Heart right ventricle (tissue), 16 donors: ENCODE measurements at regions not wholly inside any gene's neighbourhood (a gene's known extent, or its start where the extent isn't known, plus 50 kb on each side); places are given as distances from the start of the nearest gene placed in this dataset.
A peak's percentile ranks its signal among the peaks of the same experiment; 100 is the strongest.

Experiments used
- ATAC-seq, 8 donors: fragments of 200-7000 bp; cut with Tn5 transposase; one replicate each; pipeline ENCODE4 v1.9.1; 2020; ENCODE audit warnings: mild to moderate bottlenecking in 8 of 8, moderate library complexity in 8 of 8, moderate number of reproducible peaks in 1 of 8
- DNase-seq, 2 donors: peaks; one replicate each; pipeline ENCODE4 v3.0.0-alpha.2; 2020
- H3K27ac ChIP-seq, 10 donors: fragments of 200-600 bp; sonication (generic) in 2 of 10; one replicate each; pipeline versions ENCODE4 v1.5.0 to v1.8.0; 2020 to 2022; ENCODE audit warnings: mild to moderate bottlenecking in 3 of 10
- H3K27me3 ChIP-seq, 7 donors: fragments of 200-600 bp; one replicate each; pipeline ENCODE4 v1.8.0; 2021 to 2022; ENCODE audit warnings: mild to moderate bottlenecking in 2 of 7
- H3K36me3 ChIP-seq, 9 donors: fragments of 200-600 bp; sonication (generic) in 1 of 9; one replicate each; pipeline versions ENCODE4 v1.5.0 to v1.8.0; 2020 to 2022; ENCODE audit warnings: mild to moderate bottlenecking in 2 of 9
- H3K4me1 ChIP-seq, 9 donors: fragments of 200-600 bp; sonication (generic) in 1 of 9; one replicate each; pipeline versions ENCODE4 v1.5.0 to v1.8.0; 2020 to 2022; ENCODE audit warnings: mild to moderate bottlenecking in 4 of 9
- H3K4me3 ChIP-seq, 10 donors: fragments of 200-600 bp; sonication (generic) in 2 of 10; one replicate each; pipeline versions ENCODE4 v1.5.0 to v1.8.0; 2020 to 2022; ENCODE audit warnings: mild to moderate bottlenecking in 7 of 10, moderate library complexity in 2 of 10
- H3K9me3 ChIP-seq, 11 donors: fragments of 200-600 bp in 10 of 11; sonication (generic) in 2 of 11; one replicate each; pipeline versions ENCODE4 v1.5.0 to v1.8.0; 2013 to 2022; ENCODE audit warnings: mild to moderate bottlenecking in 2 of 11, control low read depth in 1 of 11, moderate library complexity in 1 of 11
- CTCF ChIP-seq, 9 donors: fragments of 200-600 bp; sonication (generic) in 2 of 9; IDR thresholded peaks; one replicate each; pipeline versions ENCODE4 v1.5.0 to v1.8.0; 2021 to 2022; ENCODE audit warnings: antibody characterized with exemption in 9 of 9, mild to moderate bottlenecking in 5 of 9, moderate library complexity in 1 of 9
- WGBS, 2 donors: extraction: QIAGEN DNeasy Blood & Tissue Kit; methylation state at CpG; one replicate each; pipeline ENCODE4 v1.1.7; 2013; ENCODE audit warnings: inconsistent platforms in 1 of 2; 5-methylcytosine and 5-hydroxymethylcytosine counted together
- intact Hi-C, 10 donors: fragments of 100-400 bp; cut with DNase I; formaldehyde crosslinking; loops; one replicate each; pipeline versions ENCODE4 v1.11.1 to v1.14.2; 2022
- donor health status: Arrhythmogenic right ventricular cardiomyopathy.
- donor health status: ischemic (EF 13 %, LVEDD 7.1; RV severe dilation, severe dysfunction).
- donor health status: healthy with polysubstance abuse.
- donor health status: DM: no; HTN: yes; CAD: no.
- donor health status: DM: no; HTN: no; CAD: no.
- donor health status: ischemic (EF 25% LVEDD 6.9; RV normal size, moderate dysfunction).
- donor health status: ischemic (EF 25% LVEDD 5.7; RV mildly dilated, moderate dysfunction).
- donor health status: healthy.
- donor health status: DM: yes; HTN: yes; CAD: no.
- donor health status: Ischemic cardiomyopathy.
- donor health status: ischemic (EF 35%, LVEDD 5.7; RV mildly dilated, moderate dysfunction).
- donor health status: nonischemic (EF 11% LVEDD 7.7; RV severe dilation, severe dysfunction).
- donor health status: DM: yes; HTN: yes; CAD: no.
- donor health status: PGD.
- donor health status: ischemic (EF 29% LVEDD 5.4; RV normal size, mild dysfunction).
- donor health status: nonischemic (EF 23%, LVEDD 6.1; RV moderate dilation, normal function).

DNA sequence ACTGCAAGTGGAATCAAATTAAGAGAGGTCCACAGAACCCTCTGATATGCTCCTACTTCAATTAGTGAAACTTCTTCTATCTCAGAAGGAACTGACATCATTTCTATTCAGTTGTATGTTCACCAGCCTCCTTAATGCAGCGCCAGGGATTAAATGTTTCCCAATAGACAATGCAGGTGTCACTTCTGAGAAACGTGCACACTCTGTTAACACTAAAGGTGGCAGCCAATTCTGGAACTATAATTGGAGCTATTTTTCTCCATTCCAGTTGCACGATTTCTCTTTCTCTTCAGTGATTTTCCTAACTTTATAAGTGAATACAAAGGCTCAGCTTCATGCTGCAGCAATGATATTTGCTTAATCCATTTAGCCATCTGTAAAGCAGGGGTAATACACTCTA is 821.9 kb downstream of the TDRD15 start:
- no peak for DNase-seq
- intact Hi-C loops = no loop called here
- TF ChIP-seq CTCF (IDR thresholded peaks at IDR 0.05) = no peak
- no peak for ATAC-seq
- Histone ChIP-seq H3K4me1 (no peaks in the 10 kb centered on the region), H3K27me3 (peaks cover 0 to 3% (median 0%) of the 10 kb centered on the region in 7 donors), H3K27ac (no peak overlapping the region), H3K9me3 (no peaks in the 10 kb centered on the region), H3K36me3 (no peaks in the 10 kb centered on the region), H3K4me3 (no peak overlapping the region)
- 63 to 69% methylated on average over 3 of the region's 3 CpGs for WGBS, 2 donors

DNA sequence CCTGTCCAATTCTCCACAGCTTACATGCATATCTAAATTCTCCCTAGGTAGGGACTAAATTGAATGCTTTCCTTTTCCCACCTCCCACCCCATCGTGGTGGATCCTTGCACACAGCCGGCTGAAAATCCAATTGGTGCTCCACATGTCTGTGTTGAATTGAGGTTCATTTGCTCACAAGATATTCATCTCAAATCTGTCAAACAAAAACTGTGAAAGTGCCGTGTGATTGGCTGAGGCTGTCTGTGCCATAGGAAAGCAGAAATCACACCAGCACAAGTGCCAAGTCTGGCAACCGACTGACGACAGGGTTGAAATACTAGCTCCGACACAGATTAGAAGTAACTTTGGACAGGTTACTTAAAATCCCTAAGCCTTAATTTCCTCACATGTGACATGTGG is 823.3 kb downstream of the TDRD15 start:
- Histone ChIP-seq H3K36me3 (no peaks in the 10 kb centered on the region), H3K4me3 (no peak overlapping the region), H3K27me3 (peaks cover 0 to 3% (median 0%) of the 10 kb centered on the region in 7 donors), H3K9me3 (no peaks in the 10 kb centered on the region), H3K27ac (no peak overlapping the region), H3K4me1 (no peaks in the 10 kb centered on the region)
- intact Hi-C loops = no loop called here
- DNase-seq (no peak), ATAC-seq (no peak)
- no peak for TF ChIP-seq CTCF (IDR thresholded peaks at IDR 0.05)
- WGBS, 2 donors = 71 to 72% methylated on average over 6 of the region's 6 CpGs

DNA sequence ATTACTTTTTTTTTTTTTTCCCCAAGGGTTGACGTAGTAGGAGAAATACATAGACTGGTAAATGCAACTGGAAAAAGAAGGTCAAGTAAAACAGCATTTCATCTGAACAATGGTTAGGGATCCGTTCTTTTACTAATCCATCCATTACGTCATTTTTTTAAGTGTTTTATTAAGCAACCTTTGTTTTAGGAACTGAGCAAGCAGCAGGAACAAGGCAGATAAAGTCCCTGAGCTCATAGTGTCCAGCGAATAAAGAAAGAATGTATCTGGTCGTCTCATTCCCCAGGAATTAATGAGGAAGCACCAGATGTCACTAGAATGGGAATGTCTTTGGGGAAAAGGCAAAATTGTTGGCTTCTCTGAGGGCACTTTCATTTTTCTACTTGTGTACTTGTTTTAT is 842.4 kb downstream of the TDRD15 start:
- Histone ChIP-seq H3K27ac (no peak overlapping the region), H3K4me1 (no peaks in the 10 kb centered on the region), H3K27me3 (no peaks in the 10 kb centered on the region), H3K9me3 (peaks cover 0 to 2% (median 0%) of the 10 kb centered on the region in 11 donors), H3K4me3 (no peak overlapping the region), H3K36me3 (no peaks in the 10 kb centered on the region)
- no peak for DNase-seq
- intact Hi-C loops = no loop called here
- ATAC-seq = peak in 1 of 8 donors; percentile 50
- WGBS, 2 donors = 55 to 61% methylated on average over 5 of the region's 5 CpGs
- TF ChIP-seq CTCF (IDR thresholded peaks at IDR 0.05) = no peak

DNA sequence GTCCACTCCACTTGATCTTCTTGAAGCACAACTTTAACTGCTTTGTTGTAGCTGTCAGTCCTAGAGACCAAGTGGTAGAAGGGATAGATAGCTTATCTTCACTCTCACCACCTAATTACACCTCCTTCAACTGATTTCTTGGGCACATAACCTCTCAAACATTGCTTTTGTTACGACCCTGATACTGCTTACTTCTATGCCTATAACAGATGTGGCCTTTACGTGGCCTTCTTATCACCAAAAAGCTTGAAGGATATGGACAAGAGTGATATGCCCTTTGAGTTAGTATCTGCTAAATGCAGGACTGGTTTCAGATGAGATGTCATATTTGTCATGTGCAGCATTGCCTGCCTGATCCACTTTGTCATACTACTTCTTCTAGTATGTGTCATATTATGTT is 847.2 kb downstream of the TDRD15 start:
- no peak for DNase-seq
- no peak overlapping the region for H3K27ac ChIP-seq
- no peaks in the 10 kb centered on the region for H3K36me3 ChIP-seq
- intact Hi-C loops = no loop called here
- no peak for ATAC-seq
- no peak for TF ChIP-seq CTCF (IDR thresholded peaks at IDR 0.05)
- no peaks in the 10 kb centered on the region for H3K9me3 ChIP-seq
- no peaks in the 10 kb centered on the region for H3K4me1 ChIP-seq
- H3K4me3 ChIP-seq = no peak overlapping the region
- 35 to 45% methylated on average over 2 of the region's 2 CpGs for WGBS, 2 donors
- peaks cover 0 to 7% (median 0%) of the 10 kb centered on the region in 7 donors for H3K27me3 ChIP-seq

GRCh38 chr2:21972586-21972985 is 848.8 kb downstream of the TDRD15 start:
- no peak overlapping the region for H3K4me3 ChIP-seq
- no peak for ATAC-seq
- no peak overlapping the region for H3K27ac ChIP-seq
- peaks cover 0 to 7% (median 0%) of the 10 kb centered on the region in 7 donors for H3K27me3 ChIP-seq
- no peak for DNase-seq
- no peaks in the 10 kb centered on the region for H3K36me3 ChIP-seq
- 61 to 65% methylated on average over 4 of the region's 4 CpGs for WGBS, 2 donors
- H3K9me3 ChIP-seq = no peaks in the 10 kb centered on the region
- no peak for TF ChIP-seq CTCF (IDR thresholded peaks at IDR 0.05)
- H3K4me1 ChIP-seq = no peaks in the 10 kb centered on the region
- intact Hi-C loops = no loop called here
